HUES6 (cell line): ENCODE measurements at regions not wholly inside any gene's neighbourhood (a gene's known extent, or its start where the extent isn't known, plus 50 kb on each side); places are given as distances from the start of the nearest gene placed in this dataset.
"Not testable (repeated sequence)": the region's sequence is repeated elsewhere in the genome, so short reads cannot be mapped to it uniquely, and the experiment has no call there.

ENCODE experiments used
- H3K27ac ChIP-seq: 2 replicates; pipeline ENCODE4 v1.7.0; 2013; ENCODE audit warnings: low read depth, mild to moderate bottlenecking, low read length, inconsistent platforms
- H3K27me3 ChIP-seq: 2 replicates; pipeline ENCODE4 v1.6.1; 2013; ENCODE audit warnings: low read length; ENCODE audit not compliant: control insufficient read depth, insufficient read depth
- H3K36me3 ChIP-seq: 2 replicates; pipeline ENCODE4 v1.6.1; 2013; ENCODE audit warnings: low read length; ENCODE audit not compliant: control insufficient read depth, insufficient read depth
- H3K4me1 ChIP-seq: 2 replicates; pipeline ENCODE4 v1.6.1; 2013; ENCODE audit warnings: low read length; ENCODE audit not compliant: control insufficient read depth, insufficient read depth
- H3K4me3 ChIP-seq: 2 replicates; pipeline ENCODE4 v1.5.1; 2013; ENCODE audit warnings: low read depth, low read length
- H3K9ac ChIP-seq: one replicate; pipeline ENCODE4 v1.6.1; 2013; ENCODE audit warnings: mild to moderate bottlenecking, low read length
- H3K9me3 ChIP-seq: 2 replicates; pipeline ENCODE4 v1.6.1; 2013; ENCODE audit warnings: low read depth, low read length; ENCODE audit not compliant: control insufficient read depth, insufficient read depth

GRCh38 chr10:64558094-64558835 is 1037.1 kb downstream of the REEP3 start:
- no peak overlapping the region for H3K27ac ChIP-seq
- no peaks in the 10 kb centered on the region for H3K4me1 ChIP-seq
- no peak overlapping the region for H3K4me3 ChIP-seq
- H3K9me3 ChIP-seq: 0 out of 2 replicates have a peak, but pooled peaks cover 3% of the 10 kb centered on the region
- no peak overlapping the region for H3K9ac ChIP-seq
- H3K36me3 ChIP-seq: no peaks in the 10 kb centered on the region
- no peaks in the 10 kb centered on the region for H3K27me3 ChIP-seq

GRCh38 chr10:64571056-64571455 is 1049.9 kb downstream of the REEP3 start:
- Histone ChIP-seq H3K9me3 (no peaks in the 10 kb centered on the region; the same call in 1 of the 2 replicates), H3K4me1 (no peaks in the 10 kb centered on the region), H3K27me3 (no peaks in the 10 kb centered on the region), H3K4me3 (no peak overlapping the region), H3K27ac (no peak overlapping the region), H3K9ac (no peak overlapping the region), H3K36me3 (no peaks in the 10 kb centered on the region)

- no peaks in the 10 kb centered on the region; the same call in 1 of the 2 replicates for H3K9me3 ChIP-seq
- no peak overlapping the region for H3K4me3 ChIP-seq
- H3K9ac ChIP-seq: no peak overlapping the region
- no peaks in the 10 kb centered on the region for H3K36me3 ChIP-seq
- H3K4me1 ChIP-seq: no peaks in the 10 kb centered on the region
- H3K27me3 ChIP-seq: no peaks in the 10 kb centered on the region
- no peak overlapping the region for H3K27ac ChIP-seq
Measured at GRCh38 chr10:64573623-64574325, 1052.6 kb downstream of the REEP3 start.

GRCh38 chr10:64574371-64574770 is 1053.2 kb downstream of the REEP3 start:
- Histone ChIP-seq H3K27ac (no peak overlapping the region), H3K9ac (no peak overlapping the region), H3K4me3 (no peak overlapping the region), H3K4me1 (no peaks in the 10 kb centered on the region), H3K9me3 (no peaks in the 10 kb centered on the region), H3K27me3 (no peaks in the 10 kb centered on the region), H3K36me3 (no peaks in the 10 kb centered on the region)

GRCh38 chr10:64576497-64576896 is 1055.3 kb downstream of the REEP3 start:
- no peaks in the 10 kb centered on the region for H3K9me3 ChIP-seq
- no peak overlapping the region for H3K9ac ChIP-seq
- H3K36me3 ChIP-seq: no peaks in the 10 kb centered on the region
- no peak overlapping the region for H3K27ac ChIP-seq
- no peaks in the 10 kb centered on the region for H3K27me3 ChIP-seq
- H3K4me3 ChIP-seq: no peak overlapping the region
- H3K4me1 ChIP-seq: no peaks in the 10 kb centered on the region

- H3K4me3 ChIP-seq, H3K4me1 ChIP-seq, H3K9me3 ChIP-seq, H3K9ac ChIP-seq, H3K27ac ChIP-seq, H3K36me3 ChIP-seq, H3K27me3 ChIP-seq: not testable (repeated sequence)
Measured at GRCh38 chr10:64578757-64579156, 1057.6 kb downstream of the REEP3 start.

- H3K27me3 ChIP-seq: no peaks in the 10 kb centered on the region
- no peak overlapping the region for H3K9ac ChIP-seq
- no peak overlapping the region for H3K4me3 ChIP-seq
- H3K36me3 ChIP-seq: no peaks in the 10 kb centered on the region
- no peaks in the 10 kb centered on the region for H3K4me1 ChIP-seq
- H3K27ac ChIP-seq: no peak overlapping the region
- H3K9me3 ChIP-seq: no peaks in the 10 kb centered on the region
Measured at GRCh38 chr10:64586934-64587503, 1065.8 kb downstream of the REEP3 start.

GRCh38 chr10:64594072-64594471 is 1072.9 kb downstream of the REEP3 start:
- Histone ChIP-seq H3K4me3 (no peak overlapping the region), H3K9ac (no peak overlapping the region), H3K9me3 (no peaks in the 10 kb centered on the region)

GRCh38 chr10:64598600-64598999 is 1077.4 kb downstream of the REEP3 start:
- H3K27me3 ChIP-seq: no peaks in the 10 kb centered on the region
- H3K4me1 ChIP-seq: no peaks in the 10 kb centered on the region
- H3K4me3 ChIP-seq: no peak overlapping the region
- H3K9me3 ChIP-seq: no peaks in the 10 kb centered on the region
- H3K27ac ChIP-seq: no peak overlapping the region
- no peaks in the 10 kb centered on the region for H3K36me3 ChIP-seq
- no peak overlapping the region for H3K9ac ChIP-seq

More at GRCh38 chr10:64594072-64594471, 1072.9 kb downstream of the REEP3 start:
- Histone ChIP-seq H3K27ac (no peak overlapping the region), H3K4me1 (no peaks in the 10 kb centered on the region), H3K27me3 (no peaks in the 10 kb centered on the region), H3K36me3 (no peaks in the 10 kb centered on the region)

GRCh38 chr10:64601298-64601697 is 1080.1 kb downstream of the REEP3 start:
- no peaks in the 10 kb centered on the region for H3K4me1 ChIP-seq
- no peaks in the 10 kb centered on the region for H3K9me3 ChIP-seq

GRCh38 chr10:64617085-64617484 is 1095.9 kb downstream of the REEP3 start:
- no peak overlapping the region for H3K9ac ChIP-seq
- H3K27ac ChIP-seq: no peak overlapping the region
- H3K9me3 ChIP-seq: no peaks in the 10 kb centered on the region
- no peaks in the 10 kb centered on the region for H3K27me3 ChIP-seq
- H3K4me3 ChIP-seq: no peak overlapping the region
- no peaks in the 10 kb centered on the region for H3K4me1 ChIP-seq
- no peaks in the 10 kb centered on the region for H3K36me3 ChIP-seq

More at GRCh38 chr10:64601298-64601697, 1080.1 kb downstream of the REEP3 start:
- Histone ChIP-seq H3K9ac (no peak overlapping the region), H3K27me3 (no peaks in the 10 kb centered on the region), H3K4me3 (no peak overlapping the region), H3K36me3 (no peaks in the 10 kb centered on the region), H3K27ac (no peak overlapping the region)
